ENCODE measurements at regions not wholly inside any gene's neighbourhood (a gene's known extent, or its start where the extent isn't known, plus 50 kb on each side); places are given as distances from the start of the nearest gene placed in this dataset.
A peak's percentile ranks its signal among the peaks of the same experiment; 100 is the strongest.

DNA sequence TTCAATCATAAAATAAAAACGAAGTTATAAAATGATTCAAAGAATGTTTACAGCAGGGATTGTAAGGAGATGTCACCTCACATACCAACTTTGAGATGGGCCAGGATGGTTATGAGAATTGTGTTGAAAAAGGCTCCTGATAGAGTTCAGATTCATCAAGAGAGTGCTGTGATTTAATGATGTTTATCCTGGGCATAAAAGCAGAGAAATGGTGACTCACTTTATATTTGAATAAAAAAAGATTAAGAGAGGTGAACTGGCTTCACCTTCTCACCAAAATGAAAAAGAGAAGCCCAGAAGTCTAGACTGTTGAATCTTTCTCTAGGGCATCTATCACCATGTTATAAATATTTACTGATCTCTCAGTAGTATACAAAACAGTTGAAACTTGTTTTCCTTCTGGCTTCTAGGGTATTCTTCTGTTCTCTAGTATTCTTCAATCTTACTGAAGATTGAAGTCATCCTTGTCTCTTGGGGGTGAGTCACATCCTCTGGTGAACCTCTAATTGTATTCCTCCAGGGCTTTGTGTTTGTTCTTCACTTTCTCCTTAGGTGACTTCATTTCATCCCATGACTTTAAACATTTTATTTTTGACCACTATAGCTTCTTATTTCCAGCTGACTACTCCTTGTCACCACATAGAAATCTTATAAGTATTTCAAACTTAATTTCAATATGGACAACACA is 1237.3 kb upstream of the C9orf72 start:
- H3K4me3 ChIP-seq (ENCODE audit: low read depth, low read length) = no peak overlapping the region
- TF ChIP-seq, protein P1, sequence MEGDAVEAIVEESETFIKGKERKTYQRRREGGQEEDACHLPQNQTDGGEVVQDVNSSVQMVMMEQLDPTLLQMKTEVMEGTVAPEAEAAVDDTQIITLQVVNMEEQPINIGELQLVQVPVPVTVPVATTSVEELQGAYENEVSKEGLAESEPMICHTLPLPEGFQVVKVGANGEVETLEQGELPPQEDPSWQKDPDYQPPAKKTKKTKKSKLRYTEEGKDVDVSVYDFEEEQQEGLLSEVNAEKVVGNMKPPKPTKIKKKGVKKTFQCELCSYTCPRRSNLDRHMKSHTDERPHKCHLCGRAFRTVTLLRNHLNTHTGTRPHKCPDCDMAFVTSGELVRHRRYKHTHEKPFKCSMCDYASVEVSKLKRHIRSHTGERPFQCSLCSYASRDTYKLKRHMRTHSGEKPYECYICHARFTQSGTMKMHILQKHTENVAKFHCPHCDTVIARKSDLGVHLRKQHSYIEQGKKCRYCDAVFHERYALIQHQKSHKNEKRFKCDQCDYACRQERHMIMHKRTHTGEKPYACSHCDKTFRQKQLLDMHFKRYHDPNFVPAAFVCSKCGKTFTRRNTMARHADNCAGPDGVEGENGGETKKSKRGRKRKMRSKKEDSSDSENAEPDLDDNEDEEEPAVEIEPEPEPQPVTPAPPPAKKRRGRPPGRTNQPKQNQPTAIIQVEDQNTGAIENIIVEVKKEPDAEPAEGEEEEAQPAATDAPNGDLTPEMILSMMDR (conservative IDR thresholded peaks at IDR 0.05; ENCODE audit: low read depth, low read length) = no peak
- DNase-seq (ENCODE audit: low read depth) = peak; percentile 41

DNA sequence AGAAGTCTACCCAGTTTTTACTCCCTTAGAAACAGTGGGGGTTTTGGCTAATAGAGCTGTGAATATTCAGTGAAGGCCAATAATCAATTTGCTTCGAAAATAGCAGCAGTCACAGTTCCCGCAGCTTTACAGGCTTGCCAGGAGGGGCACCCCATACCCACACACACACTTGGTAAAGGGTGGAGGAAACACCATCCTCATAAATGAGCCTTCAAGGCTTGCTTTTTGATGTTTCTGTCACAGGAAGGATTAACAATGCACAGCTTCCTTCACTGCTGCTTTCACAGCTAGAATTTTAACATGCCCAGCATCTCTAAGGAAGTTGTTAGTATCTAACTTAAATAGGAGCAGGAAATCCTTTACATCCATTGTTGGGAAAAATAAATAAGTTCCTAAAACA is 1247.5 kb upstream of the C9orf72 start:
- TF ChIP-seq, protein P1 (conservative IDR thresholded peaks at IDR 0.05; ENCODE audit: low read depth, low read length) = no peak
- no peak for DNase-seq (ENCODE audit: low read depth)
- no peak overlapping the region for H3K4me3 ChIP-seq (ENCODE audit: low read depth, low read length)

DNA sequence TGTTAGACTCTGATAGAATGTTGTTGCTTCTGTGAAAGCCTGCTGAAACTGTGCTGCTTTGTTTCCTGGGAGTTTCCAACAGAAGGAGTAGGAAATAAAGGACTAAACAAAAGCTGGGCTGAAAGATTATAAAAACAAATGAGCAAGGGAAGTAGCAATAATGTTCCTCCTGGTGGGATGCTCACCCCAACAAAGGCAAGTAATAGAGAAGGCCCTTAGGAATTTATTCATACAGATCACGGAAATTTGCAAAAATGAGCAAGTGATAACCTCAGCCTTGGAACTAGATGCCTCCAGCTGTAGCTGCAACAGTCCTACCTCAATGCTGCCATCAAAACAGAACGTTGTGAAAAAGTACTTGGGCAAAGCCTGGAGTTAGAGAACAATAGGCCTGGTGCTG is 1248.0 kb upstream of the C9orf72 start:
- no peak for DNase-seq (ENCODE audit: low read depth)
- TF ChIP-seq, protein P1 (conservative IDR thresholded peaks at IDR 0.05; ENCODE audit: low read depth, low read length) = no peak
- no peak overlapping the region for H3K4me3 ChIP-seq (ENCODE audit: low read depth, low read length)

DNA sequence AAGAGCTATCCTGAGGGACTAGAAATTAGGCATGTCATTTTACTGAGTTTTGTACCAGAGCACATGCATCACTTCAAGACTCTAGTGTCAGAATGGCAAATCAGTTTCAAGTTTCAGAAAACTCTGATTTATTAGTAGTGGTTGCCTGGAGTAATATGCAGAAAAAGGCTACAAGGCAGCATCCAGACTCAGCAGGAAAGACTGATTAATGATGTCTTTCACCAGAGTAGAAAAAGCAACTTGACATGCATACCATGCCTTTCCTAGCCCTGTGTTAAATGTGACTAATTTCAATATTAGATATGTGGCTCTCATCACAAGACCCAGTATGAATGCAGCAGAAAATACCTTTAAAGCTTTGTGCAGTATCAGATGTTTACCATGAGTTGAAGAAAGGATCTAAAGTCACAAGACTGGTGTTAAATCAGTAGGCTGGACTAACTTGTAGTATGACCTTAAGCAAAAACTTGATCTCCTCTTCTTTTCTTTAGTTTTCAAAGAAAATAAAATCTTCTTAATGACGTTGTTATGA is 1251.2 kb upstream of the C9orf72 start:
- TF ChIP-seq, protein P1 (conservative IDR thresholded peaks at IDR 0.05; ENCODE audit: low read depth, low read length) = no peak
- no peak for DNase-seq (ENCODE audit: low read depth)

DNA sequence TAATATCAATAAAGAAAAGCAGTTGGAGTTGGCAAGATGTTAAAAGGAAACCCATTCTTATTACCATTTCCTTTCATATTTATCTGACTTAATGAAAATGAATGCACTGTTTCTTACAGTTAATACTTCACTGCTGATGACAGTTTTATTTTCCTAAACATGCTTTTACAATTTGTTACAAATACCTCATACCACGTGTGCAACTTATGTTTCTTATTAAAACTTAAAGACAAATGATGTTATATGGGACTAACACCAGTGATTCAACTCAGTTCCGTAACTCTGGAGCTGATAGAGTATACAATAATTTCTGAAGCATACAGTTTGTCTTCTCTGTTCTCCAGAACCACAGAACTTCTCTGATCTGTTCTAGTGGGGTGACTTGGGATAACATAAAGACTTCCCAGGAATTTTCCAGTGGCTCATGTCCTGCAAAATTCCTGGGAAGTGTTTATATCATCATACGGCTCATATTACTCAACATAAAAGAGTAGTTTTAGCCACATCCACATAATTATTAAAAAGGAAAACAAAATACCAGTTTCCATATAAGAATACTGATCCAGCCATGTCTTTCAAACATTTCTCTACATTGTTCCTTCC is 1259.0 kb upstream of the C9orf72 start:
- DNase-seq (ENCODE audit: low read depth) = no peak

More for the DNA sequence above, 1251.2 kb upstream of the C9orf72 start:
- no peak overlapping the region for H3K4me3 ChIP-seq (ENCODE audit: low read depth, low read length)

DNA sequence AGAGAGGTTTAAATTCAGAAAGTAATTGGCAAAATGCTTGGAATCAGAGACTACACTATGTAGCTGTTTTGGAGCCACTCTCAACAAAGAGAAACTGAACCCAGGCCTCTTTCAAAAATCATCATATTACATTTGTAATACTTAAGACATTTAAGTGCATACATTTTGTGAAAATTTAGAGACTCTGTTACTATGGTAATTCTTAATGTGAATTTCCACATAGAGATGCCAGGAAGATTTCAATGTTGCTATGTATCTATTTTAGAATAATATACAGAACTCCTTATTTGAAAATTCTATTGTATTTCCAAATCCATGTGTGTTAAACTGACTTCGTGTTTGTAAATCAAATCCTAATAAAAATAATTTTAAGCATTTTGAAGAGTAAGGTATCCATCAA is 1260.9 kb upstream of the C9orf72 start:
- no peak for DNase-seq (ENCODE audit: low read depth)
- H3K4me3 ChIP-seq (ENCODE audit: low read depth, low read length) = no peak overlapping the region
- TF ChIP-seq, protein P1 (conservative IDR thresholded peaks at IDR 0.05; ENCODE audit: low read depth, low read length) = no peak

More for the DNA sequence above, 1259.0 kb upstream of the C9orf72 start:
- H3K4me3 ChIP-seq (ENCODE audit: low read depth, low read length) = no peak overlapping the region
- TF ChIP-seq, protein P1 (conservative IDR thresholded peaks at IDR 0.05; ENCODE audit: low read depth, low read length) = no peak

Data from choroid plexus epithelial cell (primary cell).